Spleen (tissue), 7 donors: ENCODE measurements at regions not wholly inside any gene's neighbourhood (a gene's known extent, or its start where the extent isn't known, plus 50 kb on each side); places are given as distances from the start of the nearest gene placed in this dataset.

Experiments used
- CTCF ChIP-seq, 11 experiments: fragments of 200-600 bp in 7 of 11; fragments of 450-650 bp in 4 of 11; sonication (generic) in 4 of 11; IDR thresholded peaks in 8 of 11; conservative IDR thresholded peaks in 3 of 11; 1 replicate in 7 of 11; 2 replicates in 4 of 11; pipeline versions ENCODE4 v1.4.0 to v1.8.0; 2016 to 2021; ENCODE audit warnings: antibody characterized with exemption in 11 of 11, inconsistent platforms in 4 of 11, mild to moderate bottlenecking in 1 of 11
- POLR2A ChIP-seq, 3 donors: fragments of 450-650 bp; IDR thresholded peaks; one replicate each; pipeline ENCODE4 v1.5.1; 2017; ENCODE audit warnings: antibody characterized with exemption in 3 of 3, mild to moderate bottlenecking in 1 of 3
- POLR2AphosphoS5 ChIP-seq, 3 donors: sonication (generic); formaldehyde crosslinking; IDR thresholded peaks; one replicate each; pipeline ENCODE4 v1.5.1; 2017; ENCODE audit warnings: antibody characterized with exemption in 3 of 3
- donor health status: DM: no; HTN: no; CAD: no; lungs with moderate emphysema.
- donor health status: DM: no; HTN: no; CAD: no.
- donor health status: DM: no; HTN: no; CAD: no.

DNA sequence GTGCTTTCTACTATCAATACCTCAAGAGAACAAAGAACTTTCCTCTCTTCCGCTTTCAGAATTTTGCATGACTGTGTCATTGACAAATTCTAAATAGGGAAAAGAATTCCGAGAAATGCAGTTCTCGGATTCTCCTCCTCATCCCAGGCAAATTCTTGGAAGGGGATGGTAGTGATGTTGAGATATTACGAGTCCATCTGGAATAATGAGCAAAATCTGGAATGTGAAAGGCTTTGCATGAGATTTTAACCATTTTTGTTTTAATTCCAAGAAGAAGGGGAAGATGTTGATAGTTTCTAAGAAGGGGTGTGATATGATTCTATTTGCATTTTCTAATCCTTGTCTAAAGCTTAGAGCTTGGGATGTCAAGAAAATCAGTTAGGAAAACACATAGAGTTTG lies 127.1 kb upstream of the DOCK10 start:
- TF ChIP-seq POLR2AphosphoS5 (IDR thresholded peaks at IDR 0.05) (no peak), POLR2A (IDR thresholded peaks at IDR 0.05) (no peak), CTCF (IDR thresholded peaks at IDR 0.05 in 8 of 11, conservative IDR thresholded peaks at IDR 0.05 in 3 of 11) (no peak)
